Omental fat pad (tissue), 3 donors: ENCODE measurements at regions not wholly inside any gene's neighbourhood (a gene's known extent, or its start where the extent isn't known, plus 50 kb on each side); places are given as distances from the start of the nearest gene placed in this dataset.

Experiments
- ATAC-seq: fragments of 150-250 bp; one replicate; pipeline ENCODE4 v1.9.1; 2016; ENCODE audit warnings: mild to moderate bottlenecking, moderate library complexity; ENCODE audit not compliant: low FRiP score
- DNase-seq: peaks from one replicate; pipeline ENCODE4 v3.0.0-alpha.2; 2019; ENCODE audit warnings: low spot score
- CTCF ChIP-seq, 3 donors: fragments of 450-650 bp; IDR thresholded peaks; one replicate each; pipeline ENCODE4 v1.5.1; 2016 to 2017; ENCODE audit warnings: antibody characterized with exemption in 3 of 3, mild to moderate bottlenecking in 3 of 3, moderate library complexity in 2 of 3

- no peak for TF ChIP-seq CTCF (IDR thresholded peaks at IDR 0.05)
- DNase-seq (no peak), ATAC-seq (no peak)
These were observed 163.6 kb upstream of the FAT1 start for GRCh38 chr4:186887291-186887700.

DNA sequence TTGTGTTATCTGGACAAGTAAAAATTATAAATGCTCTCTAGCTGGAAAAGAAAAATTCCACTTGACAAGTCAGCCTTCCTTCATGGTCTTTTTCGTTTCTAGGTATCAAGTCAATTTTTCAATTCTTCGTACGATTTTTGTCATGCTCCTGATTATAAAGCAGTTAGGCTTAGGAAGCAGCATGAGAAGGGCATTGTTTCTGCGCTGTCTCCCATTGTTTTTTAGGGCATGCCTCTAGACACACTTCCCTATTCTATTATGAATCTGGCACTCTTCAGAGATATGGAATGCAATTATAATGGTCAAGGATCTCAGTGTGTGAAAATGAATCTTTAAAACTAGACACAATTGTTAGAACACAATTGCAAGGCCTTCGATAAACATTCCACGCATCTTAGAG lies 164.1 kb upstream of the FAT1 start:
- no peak for TF ChIP-seq CTCF (IDR thresholded peaks at IDR 0.05)

GRCh38 chr4:186889876-186890643 lies 166.4 kb upstream of the FAT1 start:
- no peak for DNase-seq
- no peak for ATAC-seq
- TF ChIP-seq CTCF (IDR thresholded peaks at IDR 0.05) = no peak

More for the DNA sequence above, 164.1 kb upstream of the FAT1 start:
- no peak for DNase-seq
- ATAC-seq = no peak

GRCh38 chr4:186891859-186892486 lies 168.3 kb upstream of the FAT1 start:
- no peak for TF ChIP-seq CTCF (IDR thresholded peaks at IDR 0.05)
- ATAC-seq (no peak), DNase-seq (no peak)

- no peak for ATAC-seq
- no peak for TF ChIP-seq CTCF (IDR thresholded peaks at IDR 0.05)
- no peak for DNase-seq
These were observed 174.7 kb upstream of the FAT1 start for GRCh38 chr4:186898367-186898766.

DNA sequence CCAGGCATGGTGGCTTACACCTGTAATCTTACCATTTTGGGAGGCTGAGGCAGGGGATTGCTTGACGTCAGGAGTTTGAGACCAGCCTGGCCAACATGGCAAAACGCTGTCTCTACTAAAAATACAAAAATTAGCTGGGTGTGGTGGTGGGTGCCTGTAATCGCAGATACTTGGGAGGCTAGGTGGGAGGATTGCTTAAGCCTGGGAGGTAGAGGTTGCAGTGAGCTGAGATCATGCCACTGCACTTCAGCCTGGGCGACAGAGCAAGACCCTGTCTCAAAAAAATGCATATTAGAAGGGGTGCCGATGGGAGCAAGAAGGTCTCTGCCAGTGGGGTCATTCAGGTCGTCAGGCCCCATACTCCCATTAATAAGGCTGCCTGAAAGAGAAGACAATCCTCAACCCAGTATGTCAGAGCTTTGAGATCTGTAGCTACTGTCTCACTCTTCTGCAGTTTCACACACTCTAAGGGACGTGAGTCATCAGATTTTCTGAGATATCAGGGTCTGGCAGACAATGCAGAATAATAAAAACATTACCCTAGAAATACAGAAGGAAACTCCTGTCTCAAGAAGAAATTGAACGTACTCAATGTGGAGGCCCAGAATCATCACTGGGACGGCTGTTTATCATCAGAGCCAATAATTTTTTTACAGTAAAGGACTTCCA lies 176.7 kb upstream of the FAT1 start:
- ATAC-seq = peak; percentile 49
- TF ChIP-seq CTCF (IDR thresholded peaks at IDR 0.05) = no peak
- no peak for DNase-seq
